Fibroblast of lung (primary cell): ENCODE measurements at regions not wholly inside any gene's neighbourhood (a gene's known extent, or its start where the extent isn't known, plus 50 kb on each side); places are given as distances from the start of the nearest gene placed in this dataset.

Experiments used
- CTCF ChIP-seq, 2 donors: IDR thresholded peaks in 1 of 2; conservative IDR thresholded peaks in 1 of 2; 1 replicate in 1 of 2; 2 replicates in 1 of 2; pipeline ENCODE4 v1.5.1; 2011 to 2012; ENCODE audit warnings: low read length in 2 of 2, control low read depth in 1 of 2, inconsistent platforms in 1 of 2, low read depth in 1 of 2, mild to moderate bottlenecking in 1 of 2
- EZH2 ChIP-seq: IDR thresholded peaks from 2 replicates; pipeline ENCODE4 v1.5.1; 2012; ENCODE audit warnings: low read length, control low read depth, mild to moderate bottlenecking; ENCODE audit errors: missing control alignments

- no peak for TF ChIP-seq CTCF (conservative IDR thresholded peaks at IDR 0.05 in 1 of 2, IDR thresholded peaks at IDR 0.05 in 1 of 2; ENCODE audit: low read depth in 1 of 2, low read length in 2 of 2)
- no peak for TF ChIP-seq EZH2
Observed at GRCh38 chr2:47264686-47265085, 88.4 kb upstream of the CALM2 start.
